ENCODE measurements at regions not wholly inside any gene's neighbourhood (a gene's known extent, or its start where the extent isn't known, plus 50 kb on each side); places are given as distances from the start of the nearest gene placed in this dataset.

DNA sequence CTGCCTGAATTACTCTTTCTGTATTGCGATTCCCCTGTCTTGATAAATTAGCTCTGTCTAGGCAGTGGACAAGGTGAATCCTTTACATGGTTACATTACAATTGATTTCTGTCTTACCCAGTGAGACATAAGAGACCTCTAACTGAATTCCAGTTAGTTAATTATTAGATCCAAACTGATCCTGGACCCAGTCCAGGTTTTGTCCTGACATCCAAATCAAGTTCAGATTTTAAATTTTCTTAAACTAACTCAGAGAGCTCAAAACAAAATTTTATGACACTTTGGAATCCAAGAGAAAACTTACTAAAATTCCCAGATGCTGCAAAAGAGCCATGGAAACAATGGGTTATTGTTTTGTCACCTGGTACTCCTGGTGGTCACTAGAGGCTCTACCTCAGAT, 2166.6 kb downstream of the TP53TG3F start:
- DNase-seq = no peak
- Histone ChIP-seq H4K20me1 (ENCODE audit: low read length) (no peaks in the 10 kb centered on the region), H3K4me1 (ENCODE audit: insufficient read depth, low read length) (no peaks in the 10 kb centered on the region), H3K4me2 (ENCODE audit: low read length) (no peak overlapping the region), H3F3A (ENCODE audit: low read length, unreplicated experiment) (no peaks in the 10 kb centered on the region), H3K4me3 (ENCODE audit: low read length) (no peak overlapping the region), H3K36me3 (ENCODE audit: low read depth, low read length) (no peaks in the 10 kb centered on the region), H3K27me3 (ENCODE audit: low read length) (no peaks in the 10 kb centered on the region), H3K27ac (ENCODE audit: low read length) (no peak overlapping the region), H3K9me3 (ENCODE audit: low read length) (no peaks in the 10 kb centered on the region), H3K9ac (ENCODE audit: low read length) (no peak overlapping the region), H3K79me2 (ENCODE audit: low read length) (no peaks in the 10 kb centered on the region), H2AFZ (ENCODE audit: low read length) (no peak overlapping the region), H3K9me2 (replicated peaks; ENCODE audit: low read length) (no peaks in the 10 kb centered on the region)
- TF ChIP-seq EZH2phosphoT487 (IDR thresholded peaks at IDR 0.05; ENCODE audit: borderline replicate concordance, low read length) = no peak
- TF ChIP-seq CTCF (conservative IDR thresholded peaks at IDR 0.05; ENCODE audit: low read depth, low read length) = no peak
- TF ChIP-seq EZH2 (IDR thresholded peaks at IDR 0.05; ENCODE audit: low read length, unreplicated experiment) = no peak
- intact Hi-C loops (cut with micrococcal nuclease) = no loop called here
- ChIA-PET CTCF (no interaction called here), POLR2A (ENCODE audit: unreplicated experiment) (no interaction called here)
- BruUV-seq (replicated peaks) = no TSS peak
- ATAC-seq = no peak

- Histone ChIP-seq H3K4me1 (ENCODE audit: insufficient read depth, low read length) (no peaks in the 10 kb centered on the region), H3K79me2 (ENCODE audit: low read length) (no peaks in the 10 kb centered on the region), H3K36me3 (ENCODE audit: low read depth, low read length) (no peaks in the 10 kb centered on the region), H3K4me2 (ENCODE audit: low read length) (no peak overlapping the region), H3K4me3 (ENCODE audit: low read length) (no peak overlapping the region), H3K9ac (ENCODE audit: low read length) (no peak overlapping the region), H2AFZ (ENCODE audit: low read length) (no peak overlapping the region), H3K9me3 (ENCODE audit: low read length) (peaks cover under 1% of the 10 kb centered on the region; the same call in 1 of the 2 replicates), H3K27me3 (ENCODE audit: low read length) (no peaks in the 10 kb centered on the region), H3K27ac (ENCODE audit: low read length) (no peak overlapping the region), H3K9me2 (replicated peaks; ENCODE audit: low read length) (no peaks in the 10 kb centered on the region), H4K20me1 (ENCODE audit: low read length) (no peaks in the 10 kb centered on the region), H3F3A (ENCODE audit: low read length, unreplicated experiment) (no peaks in the 10 kb centered on the region)
- ATAC-seq (no peak), DNase-seq (no peak)
- ChIA-PET POLR2A (ENCODE audit: unreplicated experiment) (no interaction called here), CTCF (no interaction called here)
- BruUV-seq (replicated peaks) = no TSS peak
- intact Hi-C loops (cut with micrococcal nuclease) = no loop called here
- no peak for TF ChIP-seq CTCF (conservative IDR thresholded peaks at IDR 0.05; ENCODE audit: low read depth, low read length)
- TF ChIP-seq EZH2 (IDR thresholded peaks at IDR 0.05; ENCODE audit: low read length, unreplicated experiment) = no peak
- no peak for TF ChIP-seq EZH2phosphoT487 (IDR thresholded peaks at IDR 0.05; ENCODE audit: borderline replicate concordance, low read length)
These were observed 2169.6 kb downstream of the TP53TG3F start for GRCh38 chr16:35628976-35629375.

DNA sequence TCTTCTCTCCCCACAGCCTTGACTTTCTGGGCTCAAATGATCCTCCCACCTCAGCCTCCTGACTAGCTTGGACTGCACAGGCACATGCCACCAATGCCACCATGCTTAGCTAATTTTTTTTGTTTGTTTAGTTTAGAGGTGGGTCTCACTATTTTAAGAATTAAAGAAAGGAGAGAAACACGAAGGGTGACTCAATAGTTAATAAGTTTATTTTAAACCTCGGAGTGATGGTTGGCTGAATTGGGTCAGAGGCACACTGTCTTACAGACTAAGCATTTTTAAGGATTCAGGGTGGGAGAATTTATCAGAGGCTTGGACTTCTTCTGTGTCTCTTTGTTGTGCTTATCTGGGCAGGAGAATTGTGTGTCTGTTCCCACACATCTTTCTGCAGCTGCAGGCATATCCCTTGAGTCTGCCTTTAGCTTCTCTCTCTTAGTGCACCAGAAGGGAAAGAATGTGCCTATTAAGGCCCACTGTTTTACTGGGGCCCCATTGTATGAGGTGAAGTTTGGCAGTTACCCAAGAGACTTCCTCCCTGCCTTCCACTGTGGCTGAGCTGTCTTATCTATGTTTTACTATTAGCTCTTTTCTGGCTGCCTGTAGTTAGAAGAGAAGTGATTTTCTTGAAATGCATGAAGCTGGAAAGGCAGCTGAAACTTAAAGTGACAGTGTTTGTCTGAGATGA, 2172.0 kb downstream of the TP53TG3F start:
- no peaks in the 10 kb centered on the region for H4K20me1 ChIP-seq (ENCODE audit: low read length)
- H2AFZ ChIP-seq (ENCODE audit: low read length) = no peak overlapping the region
- no peak overlapping the region for H3K4me3 ChIP-seq (ENCODE audit: low read length)
- no peaks in the 10 kb centered on the region for H3K9me2 ChIP-seq (replicated peaks; ENCODE audit: low read length)
- no peaks in the 10 kb centered on the region for H3F3A ChIP-seq (ENCODE audit: low read length, unreplicated experiment)
- H3K9ac ChIP-seq (ENCODE audit: low read length) = no peak overlapping the region
- no peaks in the 10 kb centered on the region for H3K4me1 ChIP-seq (ENCODE audit: insufficient read depth, low read length)
- POLR2A ChIA-PET (ENCODE audit: unreplicated experiment) = no interaction called here
- no peak overlapping the region for H3K4me2 ChIP-seq (ENCODE audit: low read length)
- no peaks in the 10 kb centered on the region for H3K79me2 ChIP-seq (ENCODE audit: low read length)
- ATAC-seq (no peak), DNase-seq (no peak)
- intact Hi-C loops (cut with micrococcal nuclease) = no loop called here
- H3K9me3 ChIP-seq (ENCODE audit: low read length) = peaks cover 4% of the 10 kb centered on the region; the same call in 1 of the 2 replicates
- CTCF ChIA-PET = no interaction called here
- no peaks in the 10 kb centered on the region for H3K36me3 ChIP-seq (ENCODE audit: low read depth, low read length)
- BruUV-seq (replicated peaks) = no TSS peak
- no peak for TF ChIP-seq EZH2 (IDR thresholded peaks at IDR 0.05; ENCODE audit: low read length, unreplicated experiment)
- no peak for TF ChIP-seq CTCF (conservative IDR thresholded peaks at IDR 0.05; ENCODE audit: low read depth, low read length)
- TF ChIP-seq EZH2phosphoT487 (IDR thresholded peaks at IDR 0.05; ENCODE audit: borderline replicate concordance, low read length) = no peak
- H3K27me3 ChIP-seq (ENCODE audit: low read length) = no peaks in the 10 kb centered on the region
- no peak overlapping the region for H3K27ac ChIP-seq (ENCODE audit: low read length)

Measured in PC-3 (cell line).